GM21390 (cell line): ENCODE measurements at regions not wholly inside any gene's neighbourhood (a gene's known extent, or its start where the extent isn't known, plus 50 kb on each side); places are given as distances from the start of the nearest gene placed in this dataset.

Experiments
- ATAC-seq: cut with Tn5 transposase; IDR thresholded peaks from one replicate; pipeline ENCODE4 v1.9.1; 2021; ENCODE audit not compliant: unreplicated experiment

- no peak for ATAC-seq
These were observed 141.3 kb downstream of the TLE3 start for GRCh38 chr15:69956417-69956816.

GRCh38 chr15:69957175-69957574 lies 140.5 kb downstream of the TLE3 start:
- ATAC-seq, result no peak

- ATAC-seq, result no peak
These were observed 139.1 kb downstream of the TLE3 start for GRCh38 chr15:69958496-69959084.

DNA sequence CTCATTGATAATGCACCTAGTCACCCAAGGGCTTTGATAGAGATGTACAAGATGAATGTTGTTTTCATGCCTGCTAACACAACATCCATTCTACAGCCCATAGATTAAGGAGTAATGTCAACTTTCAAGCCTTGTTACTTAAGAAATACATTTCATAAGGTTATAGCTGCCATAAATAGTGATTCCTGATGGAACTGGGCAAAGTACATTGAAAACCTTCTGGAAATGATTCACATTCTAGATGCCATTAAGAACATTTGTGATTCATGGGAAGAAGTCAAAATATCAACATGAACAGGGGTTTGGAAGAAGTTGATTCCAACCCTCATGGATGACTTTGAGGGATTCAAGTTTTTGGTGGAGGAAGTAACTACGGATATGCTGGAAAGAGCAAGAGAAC lies 135.2 kb downstream of the TLE3 start:
- ATAC-seq, result no peak

GRCh38 chr15:69963385-69963784 lies 134.3 kb downstream of the TLE3 start:
- no peak for ATAC-seq

- ATAC-seq, result no peak
These were observed 125.9 kb downstream of the TLE3 start for GRCh38 chr15:69971771-69972170.

DNA sequence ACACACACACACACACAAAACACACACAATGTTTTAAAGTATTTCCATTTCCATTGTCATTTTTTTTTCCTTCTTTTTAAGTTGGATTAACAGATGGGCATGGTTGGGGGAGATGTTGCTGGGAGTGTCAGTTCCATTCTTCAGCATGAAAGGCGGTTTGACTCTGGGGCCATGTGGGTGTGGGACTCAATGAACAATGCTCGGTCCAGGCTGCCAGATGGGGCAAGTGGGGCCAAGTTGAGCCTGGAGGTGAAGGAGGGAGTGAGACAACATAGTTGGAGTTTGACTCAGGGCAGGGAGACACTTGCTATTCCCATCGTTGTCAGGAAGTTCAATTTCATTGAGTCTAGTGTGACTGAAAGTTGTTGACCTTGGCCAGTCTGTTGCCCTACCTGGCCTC lies 125.3 kb downstream of the TLE3 start:
- no peak for ATAC-seq

GRCh38 chr15:69973102-69973714 lies 124.5 kb downstream of the TLE3 start:
- no peak for ATAC-seq

DNA sequence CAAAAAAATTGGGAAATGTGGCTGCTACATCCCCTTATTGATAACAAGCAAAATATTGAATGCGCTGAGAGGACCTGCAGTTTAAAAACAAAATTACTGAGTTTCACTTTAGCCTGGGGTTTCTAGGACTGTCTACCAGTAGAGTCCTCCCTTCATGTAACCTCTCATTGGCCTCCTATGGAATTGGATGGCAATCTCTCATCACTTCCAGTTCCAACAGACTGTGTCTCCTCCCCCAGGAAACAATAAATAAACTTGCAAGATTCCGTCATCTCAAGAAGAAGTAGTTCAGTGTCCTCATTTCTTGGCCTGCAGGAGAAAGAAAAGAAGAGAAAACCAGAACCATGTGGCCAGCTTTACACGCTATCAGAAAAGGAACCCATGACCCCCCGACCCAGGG lies 123.8 kb downstream of the TLE3 start:
- no peak for ATAC-seq

- ATAC-seq, result no peak
These were observed 123.4 kb downstream of the TLE3 start for GRCh38 chr15:69974321-69974720.

DNA sequence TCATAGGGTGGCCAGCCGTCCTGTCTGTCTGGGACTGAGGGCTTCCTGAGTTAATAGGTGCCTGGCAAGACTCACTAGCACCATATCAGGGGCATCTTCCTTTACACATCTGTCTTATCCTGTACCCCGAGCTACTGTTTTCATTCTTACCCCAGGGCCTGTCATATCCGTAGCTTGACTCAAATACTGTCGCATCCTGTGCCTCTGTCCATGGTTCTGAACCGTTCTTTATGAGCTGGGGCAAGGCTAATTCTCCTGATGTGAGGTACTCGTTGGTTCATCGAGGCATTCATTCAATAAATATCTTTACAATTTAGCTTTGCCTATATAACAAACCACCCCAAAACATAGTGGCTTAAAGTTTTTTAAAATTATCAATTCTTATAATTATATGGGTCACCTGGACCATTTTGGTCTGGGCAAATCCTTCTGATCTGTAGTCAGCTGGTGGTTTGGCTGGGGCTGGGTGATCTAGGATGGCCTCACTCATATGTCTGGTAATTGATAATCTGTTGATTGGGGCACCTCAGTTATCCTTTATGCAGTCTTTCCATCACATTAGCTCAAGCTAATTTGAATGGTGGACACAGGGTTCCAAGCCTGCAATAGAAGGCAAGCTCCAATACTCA lies 121.2 kb downstream of the TLE3 start:
- no peak for ATAC-seq

DNA sequence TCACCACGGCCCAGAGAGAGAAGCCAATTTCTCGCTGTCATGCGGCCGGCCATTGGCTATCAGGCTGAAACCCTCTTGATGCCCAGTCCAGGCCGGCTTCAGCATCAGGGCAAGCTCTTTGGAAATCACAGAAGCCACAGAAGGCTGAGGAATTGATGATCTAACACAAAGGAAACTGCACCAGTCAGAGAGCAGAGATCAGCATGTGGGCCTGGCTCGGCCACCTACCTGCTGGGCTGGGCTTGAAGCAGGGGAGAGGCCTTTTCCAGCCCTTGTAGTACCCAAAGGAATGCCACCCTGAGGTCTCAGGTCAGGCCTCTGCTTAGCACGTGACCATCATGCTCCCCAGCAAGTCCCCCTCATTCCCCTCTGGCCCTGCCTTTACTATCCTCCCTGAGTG lies 119.1 kb downstream of the TLE3 start:
- no peak for ATAC-seq

GRCh38 chr15:69979262-69979661 lies 118.5 kb downstream of the TLE3 start:
- ATAC-seq, result peak; percentile 54

- ATAC-seq, result peak; percentile 86
These were observed 117.9 kb downstream of the TLE3 start for GRCh38 chr15:69979783-69980182.

DNA sequence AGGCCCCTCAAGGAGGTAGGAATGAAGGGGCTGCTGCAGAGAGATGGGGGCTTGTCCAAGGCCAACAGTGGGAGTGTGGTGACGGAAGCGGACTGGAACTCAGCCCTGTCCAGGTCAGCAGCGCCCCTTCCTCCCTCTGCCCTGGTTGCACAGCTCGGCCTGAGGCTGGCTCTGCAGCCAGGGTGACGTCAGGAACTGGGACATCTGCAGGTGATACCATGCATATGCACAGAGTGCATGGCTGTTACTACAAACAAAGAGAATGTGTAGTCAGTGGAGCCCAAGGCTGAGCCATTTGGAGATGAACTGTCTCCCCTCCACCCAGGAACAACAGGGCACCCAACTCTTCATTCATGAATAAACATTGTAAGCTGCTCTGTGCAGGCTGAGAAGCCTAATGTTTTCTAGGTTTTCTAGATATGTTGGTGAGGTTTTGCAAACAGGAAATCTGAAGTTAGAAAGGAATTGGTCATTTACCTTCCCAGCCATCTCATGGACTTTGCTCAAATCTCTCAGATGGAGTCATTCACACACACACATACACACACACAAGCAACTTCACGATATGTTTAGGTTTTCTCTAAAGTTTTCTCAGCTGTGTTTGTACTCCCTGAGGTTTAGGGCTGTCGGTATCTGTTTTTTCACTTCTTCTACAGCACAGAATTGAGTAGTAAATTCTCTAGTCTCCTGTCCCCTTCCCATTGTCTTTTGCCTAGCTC lies 117.2 kb downstream of the TLE3 start:
- ATAC-seq, result no peak

- no peak for ATAC-seq
These were observed 115.7 kb downstream of the TLE3 start for GRCh38 chr15:69982037-69982436.

DNA sequence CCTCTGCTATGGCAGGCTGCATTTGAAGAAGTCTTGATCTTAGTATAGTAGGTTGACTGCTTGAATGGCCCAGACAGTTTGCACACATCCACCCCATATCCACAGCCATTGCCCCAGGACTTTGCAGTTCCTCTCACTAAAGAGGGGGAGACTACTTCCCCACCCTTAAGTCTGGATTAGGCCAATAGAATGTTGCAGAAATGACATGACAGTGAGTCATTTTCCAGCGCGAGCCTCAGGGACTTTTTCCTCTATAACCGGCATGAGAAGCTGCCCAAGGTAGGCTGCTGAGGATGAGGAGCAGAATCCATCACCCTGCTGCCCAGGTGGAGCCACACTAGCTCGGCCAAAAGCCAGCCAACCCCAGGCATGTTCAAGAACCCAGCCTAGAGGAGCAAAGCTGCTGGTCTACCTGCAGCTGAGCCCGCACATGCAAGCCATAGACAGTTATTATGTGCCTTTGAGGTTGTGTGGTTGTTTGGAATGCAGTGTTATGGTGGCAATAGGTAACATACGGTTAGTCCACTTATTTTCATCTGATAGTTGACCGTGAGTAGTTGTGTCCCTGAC lies 113.9 kb downstream of the TLE3 start:
- ATAC-seq, result no peak

DNA sequence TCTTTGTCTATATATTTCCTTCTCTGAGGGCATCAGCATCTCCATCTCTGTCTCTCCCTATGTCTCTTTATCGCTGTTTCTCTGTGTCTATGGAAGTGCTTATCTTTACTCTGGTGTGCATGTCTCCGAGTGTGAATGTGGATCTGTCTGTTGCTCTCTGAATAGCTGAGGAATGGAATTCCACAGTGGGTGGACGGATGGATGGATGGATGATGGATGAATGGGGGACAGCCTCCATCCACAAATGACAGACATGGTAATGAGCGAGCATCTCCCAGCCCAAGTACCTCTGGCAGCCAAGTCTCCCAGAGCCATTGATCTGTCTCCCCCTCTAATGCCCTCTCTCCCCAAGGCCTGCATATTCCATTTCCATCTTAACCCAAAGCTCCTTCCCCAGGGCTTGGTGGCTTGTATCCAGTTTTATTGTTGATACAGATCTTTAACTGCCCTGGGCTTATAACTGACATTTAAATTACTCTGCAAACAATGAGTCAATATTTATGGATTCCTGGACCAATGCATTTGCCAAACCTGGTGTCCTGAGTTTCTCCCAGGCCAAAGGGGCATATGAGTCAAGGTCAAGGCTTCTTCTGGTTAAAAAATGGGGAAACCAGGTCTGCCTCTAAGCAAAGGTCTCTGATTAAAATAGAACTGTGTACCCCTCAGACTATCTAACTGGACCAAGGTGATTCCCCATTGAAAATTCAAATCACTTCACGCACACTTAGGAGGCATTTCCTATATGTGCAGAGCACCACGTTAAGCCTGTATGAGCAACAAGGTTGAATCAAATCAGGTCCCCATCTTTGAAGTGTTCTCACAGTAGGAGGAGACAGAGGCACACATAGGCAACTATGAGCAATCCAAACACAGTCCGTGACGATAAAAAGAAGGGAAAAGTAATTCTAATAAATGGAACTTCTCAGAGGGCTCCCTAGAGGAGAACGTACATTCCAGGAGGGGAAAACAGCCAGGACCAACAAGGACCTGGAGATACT lies 109.9 kb downstream of the TLE3 start:
- no peak for ATAC-seq

DNA sequence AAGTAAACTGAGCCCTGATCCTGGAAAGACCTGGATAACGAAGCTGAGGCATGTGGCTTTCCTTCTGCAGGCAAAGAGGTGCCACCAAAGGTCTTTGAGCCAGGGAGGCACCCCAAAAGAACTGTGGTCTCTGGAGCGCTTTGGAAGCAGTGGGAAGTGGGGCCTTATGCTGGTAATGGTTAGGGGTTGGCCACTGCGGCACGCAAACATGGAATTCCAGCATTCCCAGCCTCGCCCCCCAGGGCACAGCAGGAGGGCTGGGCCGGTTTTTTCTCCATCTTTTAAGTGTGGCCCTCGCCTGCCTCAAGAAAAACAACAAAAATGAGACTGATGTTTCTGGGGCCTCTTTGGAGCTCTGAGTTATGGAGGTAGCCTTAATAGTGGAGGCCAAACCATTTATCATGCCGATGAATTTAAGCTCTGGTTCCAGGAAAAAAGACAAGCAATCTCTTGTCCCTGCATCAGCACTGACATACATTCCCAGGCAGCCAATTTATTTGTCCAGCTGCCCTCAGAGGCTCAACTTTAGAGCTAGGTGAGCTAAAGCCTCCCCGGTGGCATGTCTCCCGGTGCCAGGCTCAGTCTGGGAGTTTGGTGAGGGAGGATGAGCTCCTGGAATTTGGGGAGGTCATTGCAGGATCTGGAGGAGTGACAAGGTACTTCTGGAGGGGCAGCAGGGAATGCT lies 109.0 kb downstream of the TLE3 start:
- no peak for ATAC-seq
